GM19452 (cell line): ENCODE measurements at regions not wholly inside any gene's neighbourhood (a gene's known extent, or its start where the extent isn't known, plus 50 kb on each side); places are given as distances from the start of the nearest gene placed in this dataset.
"Not testable (repeated sequence)": the region's sequence is repeated elsewhere in the genome, so short reads cannot be mapped to it uniquely, and the experiment has no call there.

Experiments used
- ATAC-seq: cut with Tn5 transposase; IDR thresholded peaks from one replicate; pipeline ENCODE4 v1.9.1; 2021; ENCODE audit not compliant: unreplicated experiment

GRCh38 chr10:33626798-33627466 lies 292.5 kb upstream of the NRP1 start:
- ATAC-seq, result no peak

- no peak for ATAC-seq
Measured at GRCh38 chr10:33623669-33624068, 289.2 kb upstream of the NRP1 start.

GRCh38 chr10:33621101-33621500 lies 286.6 kb upstream of the NRP1 start:
- no peak for ATAC-seq

GRCh38 chr10:33618196-33618595 lies 283.7 kb upstream of the NRP1 start:
- ATAC-seq, result no peak

GRCh38 chr10:33617381-33618080 lies 283.1 kb upstream of the NRP1 start:
- ATAC-seq, result no peak

- ATAC-seq, result no peak
Measured at GRCh38 chr10:33616956-33617355, 282.5 kb upstream of the NRP1 start.

- ATAC-seq, result no peak
Measured at GRCh38 chr10:33612551-33612950, 278.1 kb upstream of the NRP1 start.

GRCh38 chr10:33612116-33612515 lies 277.6 kb upstream of the NRP1 start:
- no peak for ATAC-seq

- ATAC-seq, result no peak
Measured at GRCh38 chr10:33611423-33611822, 277.0 kb upstream of the NRP1 start.

GRCh38 chr10:33609546-33609945 lies 275.1 kb upstream of the NRP1 start:
- no peak for ATAC-seq

GRCh38 chr10:33602278-33602677 lies 267.8 kb upstream of the NRP1 start:
- no peak for ATAC-seq

- ATAC-seq, result no peak
Measured at GRCh38 chr10:33600381-33600780, 265.9 kb upstream of the NRP1 start.

- ATAC-seq, result no peak
Measured at GRCh38 chr10:33596422-33596821, 262.0 kb upstream of the NRP1 start.

GRCh38 chr10:33594475-33594874 lies 260.0 kb upstream of the NRP1 start:
- no peak for ATAC-seq

- ATAC-seq, result no peak
Measured at GRCh38 chr10:33588974-33589600, 254.6 kb upstream of the NRP1 start.

GRCh38 chr10:33584596-33584995 lies 250.1 kb upstream of the NRP1 start:
- not testable (repeated sequence) for ATAC-seq

- ATAC-seq, result no peak
Measured at GRCh38 chr10:33579996-33580395, 245.5 kb upstream of the NRP1 start.

- ATAC-seq, result no peak
Measured at GRCh38 chr10:33573606-33574005, 239.1 kb upstream of the NRP1 start.

- no peak for ATAC-seq
Measured at GRCh38 chr10:33571616-33572015, 237.1 kb upstream of the NRP1 start.

GRCh38 chr10:33570495-33570894 lies 236.0 kb upstream of the NRP1 start:
- no peak for ATAC-seq

- no peak for ATAC-seq
Measured at GRCh38 chr10:33569702-33570101, 235.2 kb upstream of the NRP1 start.

GRCh38 chr10:33566426-33566825 lies 232.0 kb upstream of the NRP1 start:
- ATAC-seq, result no peak
